HepG2 (cell line): ENCODE measurements at regions not wholly inside any gene's neighbourhood (a gene's known extent, or its start where the extent isn't known, plus 50 kb on each side); places are given as distances from the start of the nearest gene placed in this dataset.

Experiments
- ATAC-seq: fragments of 200-7000 bp; cut with Tn5 transposase; 3 replicates; pipeline ENCODE4 v1.9.1; 2020; ENCODE audit warnings: mild to moderate bottlenecking, moderate library complexity
- BruUV-seq: library from RNA; stranded (reverse); fragments of 400-500 nt; replicated peaks from 2 replicates; lab custom pipeline; 2021; lab: Mats Ljungman, UMichigan
- CTCF ChIA-PET: fragments of 300-600 bp; formaldehyde crosslinking; extraction: SDS; loops from one replicate; lab custom pipeline; 2021; ENCODE audit warnings: low total read pairs, inconsistent platforms, low intra/inter-chr PET ratio; lab: Yijun Ruan, JAX
- POLR2A ChIA-PET: fragments of 350-600 bp; sonication (Branson Sonifier 250); formaldehyde crosslinking; loops from one replicate; lab custom pipeline; 2020; ENCODE audit warnings: antibody characterized with exemption, inconsistent platforms; lab: Yijun Ruan, JAX
- DNase-seq: peaks from one replicate; pipeline ENCODE4 v3.0.0-alpha.2; 2015; ENCODE audit warnings: low spot score
- FAIRE-seq: peaks from 3 replicates; lab custom pipeline; 2011; peaks lifted over from hg19 to GRCh38; lab: Jason Lieb, UNC
- H2AFZ ChIP-seq: one replicate; pipeline ENCODE4 v1.6.1; 2011; ENCODE audit warnings: low read length, inconsistent platforms
- H3K27ac ChIP-seq: fragments of 300-600 bp; 3 replicates; pipeline ENCODE4 v1.8.0; 2011; ENCODE audit warnings: mixed run types, mild to moderate bottlenecking, mixed read lengths, low read length, inconsistent platforms; ENCODE audit not compliant: insufficient read depth; ENCODE audit errors: extremely low read length
- H3K27me3 ChIP-seq, 2 experiments: fragments of 200-600 bp in 1 of 2; 2 replicates in 1 of 2; 3 replicates in 1 of 2; pipeline versions ENCODE4 v1.6.0 to v1.8.0; 2011; ENCODE audit warnings: low read length in 2 of 2, mild to moderate bottlenecking in 2 of 2, moderate library complexity in 2 of 2, inconsistent platforms in 1 of 2; ENCODE audit not compliant: insufficient read depth in 2 of 2, control insufficient read depth in 1 of 2
- H3K36me3 ChIP-seq, 2 experiments: fragments of 200-600 bp in 1 of 2; replicated peaks in 1 of 2; 2 replicates in 1 of 2; 3 replicates in 1 of 2; pipeline versions ENCODE4 v1.5.1 to v1.8.0; 2011; ENCODE audit warnings: low read length in 2 of 2, inconsistent platforms in 1 of 2; ENCODE audit not compliant: insufficient read depth in 2 of 2, control insufficient read depth in 1 of 2
- H3K4me1 ChIP-seq: 2 replicates; pipeline ENCODE4 v1.5.1; 2012; ENCODE audit warnings: low read length, inconsistent platforms; ENCODE audit not compliant: insufficient read depth
- H3K4me2 ChIP-seq: 2 replicates; pipeline ENCODE4 v1.6.0; 2011; ENCODE audit warnings: low read depth, low read length, inconsistent platforms
- H3K4me3 ChIP-seq, 3 experiments: fragments of 200-600 bp in 1 of 3; sonication (generic), shearing (Covaris generic) in 1 of 3; replicated peaks in 1 of 3; 2 replicates each; pipeline ENCODE4 v1.5.1; 2011 to 2016; ENCODE audit warnings: low read length in 3 of 3, inconsistent platforms in 2 of 3, low read depth in 2 of 3, mild to moderate bottlenecking in 2 of 3, control low read depth in 1 of 3, mixed read lengths in 1 of 3; ENCODE audit not compliant: insufficient read depth in 1 of 3
- H3K79me2 ChIP-seq: one replicate; pipeline ENCODE4 v1.6.1; 2011; ENCODE audit warnings: low read length, inconsistent platforms; ENCODE audit not compliant: insufficient read depth
- H3K9ac ChIP-seq: 2 replicates; pipeline ENCODE4 v1.6.0; 2011; ENCODE audit warnings: mild to moderate bottlenecking, low read depth, low read length, inconsistent platforms; ENCODE audit not compliant: insufficient read depth
- H3K9me3 ChIP-seq: 2 replicates; pipeline ENCODE4 v1.5.1; 2012; ENCODE audit warnings: mild to moderate bottlenecking, low read length
- H4K20me1 ChIP-seq: 2 replicates; pipeline ENCODE4 v1.6.0; 2011; ENCODE audit warnings: inconsistent platforms, mild to moderate bottlenecking, low read length, moderate library complexity; ENCODE audit not compliant: insufficient read depth
- BHLHE40 ChIP-seq: IDR thresholded peaks from 2 replicates; pipeline ENCODE4 v1.6.1; 2011; ENCODE audit warnings: low read length, improper control_type of control experiment
- BRF2 ChIP-seq: sonication (generic); formaldehyde crosslinking; IDR thresholded peaks from 2 replicates; pipeline ENCODE4 v1.8.1; 2022; ENCODE audit warnings: mild to moderate bottlenecking, missing genetic modification reagents
- GZF1 ChIP-seq: sonication (generic); formaldehyde crosslinking; IDR thresholded peaks from 2 replicates; pipeline ENCODE4 v1.5.1; 2020; ENCODE audit warnings: mild to moderate bottlenecking, missing genetic modification reagents
- HNRNPLL ChIP-seq: fragments of 200-400 bp; formaldehyde crosslinking; IDR thresholded peaks from 2 replicates; pipeline ENCODE4 v1.6.1; 2017; ENCODE audit warnings: mild to moderate bottlenecking, low read depth, low read length; ENCODE audit not compliant: poor library complexity, severe bottlenecking
- IRF9 ChIP-seq: sonication (generic); formaldehyde crosslinking; IDR thresholded peaks from 2 replicates; pipeline ENCODE4 v1.8.0; 2022; ENCODE audit warnings: missing genetic modification reagents, mild to moderate bottlenecking, borderline replicate concordance
- KMT2A ChIP-seq: sonication (generic); formaldehyde crosslinking; IDR thresholded peaks from 2 replicates; pipeline ENCODE4 v1.4.0; 2020; ENCODE audit warnings: missing genetic modification reagents
- MBNL3 ChIP-seq: fragments of 250-450 bp; sonication (Bioruptor Pico); conservative IDR thresholded peaks from 2 replicates; pipeline ENCODE4 v1.8.0; 2022; ENCODE audit warnings: mild to moderate bottlenecking, inconsistent platforms
- PAWR ChIP-seq: sonication (generic); formaldehyde crosslinking; IDR thresholded peaks from 2 replicates; pipeline ENCODE4 v1.4.0; 2020; ENCODE audit warnings: missing genetic modification reagents, mild to moderate bottlenecking, borderline replicate concordance
- PITX1 ChIP-seq: sonication (generic); formaldehyde crosslinking; IDR thresholded peaks from 2 replicates; pipeline ENCODE4 v1.5.1; 2020; ENCODE audit warnings: mild to moderate bottlenecking, missing genetic modification reagents
- POLR2G ChIP-seq: fragments of 200-400 bp; formaldehyde crosslinking; IDR thresholded peaks from 2 replicates; pipeline ENCODE4 v1.6.1; 2018; ENCODE audit warnings: mild to moderate bottlenecking, low read depth, low read length, moderate library complexity
- SMARCE1 ChIP-seq: fragments of 450-650 bp; IDR thresholded peaks from 2 replicates; pipeline ENCODE4 v1.6.1; 2017; ENCODE audit warnings: borderline replicate concordance
- SOX13 ChIP-seq, 3 experiments: fragments of 450-650 bp in 1 of 3; sonication (generic) in 1 of 3; formaldehyde crosslinking in 1 of 3; IDR thresholded peaks in 2 of 3; conservative IDR thresholded peaks in 1 of 3; 2 replicates each; pipeline versions ENCODE4 v1.5.0 to v1.6.1; 2016 to 2020; ENCODE audit warnings: antibody characterized with exemption in 1 of 3, mild to moderate bottlenecking in 1 of 3, missing compliant biosample characterization in 1 of 3, missing genetic modification reagents in 1 of 3, moderate library complexity in 1 of 3
- SSRP1 ChIP-seq: IDR thresholded peaks from 2 replicates; pipeline ENCODE4 v1.6.1; 2016; ENCODE audit warnings: control low read depth
- ZBTB33 ChIP-seq: sonication (generic); formaldehyde crosslinking; IDR thresholded peaks from 2 replicates; pipeline ENCODE4 v1.4.0; 2020; ENCODE audit warnings: missing genetic modification reagents
- ZBTB39 ChIP-seq: sonication (generic); formaldehyde crosslinking; IDR thresholded peaks from 2 replicates; pipeline ENCODE4 v1.5.0; 2020; ENCODE audit warnings: missing genetic modification reagents
- ZNF12 ChIP-seq: sonication (generic); formaldehyde crosslinking; IDR thresholded peaks from 2 replicates; pipeline ENCODE4 v1.5.0; 2020; ENCODE audit warnings: missing genetic modification reagents
- ZNF530 ChIP-seq: sonication (generic); formaldehyde crosslinking; IDR thresholded peaks from 2 replicates; pipeline ENCODE4 v1.5.0; 2020; ENCODE audit warnings: low read depth, mild to moderate bottlenecking, missing genetic modification reagents
- ZNF580 ChIP-seq: IDR thresholded peaks from 2 replicates; pipeline ENCODE4 v1.6.1; 2016; ENCODE audit warnings: low read depth, borderline replicate concordance
- ZNF598 ChIP-seq: sonication (generic); formaldehyde crosslinking; IDR thresholded peaks from 2 replicates; pipeline ENCODE4 v1.5.1; 2020; ENCODE audit warnings: mild to moderate bottlenecking, missing genetic modification reagents, borderline replicate concordance
- ZNF772 ChIP-seq: sonication (generic); formaldehyde crosslinking; IDR thresholded peaks from 2 replicates; pipeline ENCODE4 v1.5.0; 2020; ENCODE audit warnings: mild to moderate bottlenecking, missing genetic modification reagents
- WGBS: methylation state at CpG from one replicate; pipeline ENCODE4 v1.1.6; 2017; ENCODE audit warnings: low lambda C conversion rate; 5-methylcytosine and 5-hydroxymethylcytosine counted together
- in situ Hi-C: cut with HindIII; loops from 2 replicates; pipeline ENCODE4 v1.10.0; 2017; ENCODE audit warnings: low pct_unique_long_range_greater_than_20kb; ENCODE audit not compliant: extremely low pct_ligation_motif_present
- intact Hi-C: fragments of 100-400 bp; cut with micrococcal nuclease; formaldehyde crosslinking; loops from one replicate; pipeline ENCODE4 v1.10.0; 2022; ENCODE audit not compliant: unreplicated experiment

- H3K9me3 ChIP-seq = no peaks in the 10 kb centered on the region
- H3K9ac ChIP-seq = no peak overlapping the region
- H2AFZ ChIP-seq = no peak overlapping the region
- no TSS peak for BruUV-seq
- no peak overlapping the region for H3K4me3 ChIP-seq
- H3K36me3 ChIP-seq = no peaks in the 10 kb centered on the region
- peaks cover 0 to 20% of the 10 kb centered on the region in 2 experiments; a peak in 2 of 5 replicates for H3K27me3 ChIP-seq
- WGBS = 2% methylated on average over 3 of the region's 3 CpGs
- ChIA-PET CTCF (no interaction called here), POLR2A (no interaction called here)
- no peak overlapping the region for H3K4me2 ChIP-seq
- in situ Hi-C loops = no loop called here
- peaks cover 19% of the 10 kb centered on the region for H3K4me1 ChIP-seq
- no peaks in the 10 kb centered on the region for H4K20me1 ChIP-seq
- H3K79me2 ChIP-seq = no peaks in the 10 kb centered on the region
- DNase-seq (peak; percentile 74), FAIRE-seq (no peak), ATAC-seq (peak; percentile 84)
- H3K27ac ChIP-seq = no peak overlapping the region
- intact Hi-C loops = no loop called here
- TF ChIP-seq ZNF598 (no peak), ZBTB39 (CRISPR knock-in tag) (no peak), SMARCE1 (no peak), MBNL3 (CRISPR knock-in tag) (no peak), ZNF530 (no peak), PITX1 (CRISPR knock-in tag) (peak; percentile 74; the same call in 1 of the 2 replicates), SSRP1 (no peak), SOX13 (IDR thresholded peaks at IDR 0.05) (peak; percentile 74), SOX13 (CRISPR knock-in tag; conservative IDR thresholded peaks at IDR 0.05 in 1 of 2, IDR thresholded peaks at IDR 0.05 in 1 of 2) (peak in 1 of 2 experiments; percentile 90; a peak in 2 of 4 replicates), POLR2G (no peak), IRF9 (CRISPR knock-in tag) (no peak), GZF1 (CRISPR knock-in tag) (no peak), BHLHE40 (no peak), ZBTB33 (CRISPR knock-in tag) (no peak), KMT2A (CRISPR knock-in tag) (no peak), BRF2 (CRISPR knock-in tag) (no peak), ZNF772 (CRISPR knock-in tag) (no peak), HNRNPLL (no peak), ZNF580 (CRISPR knock-in tag) (no peak), PAWR (CRISPR knock-in tag) (no peak), ZNF12 (CRISPR knock-in tag) (no peak)
These were observed 312.8 kb upstream of the C11orf87 start for GRCh38 chr11:109109150-109109549.
